Endothelial cell of umbilical vein (primary cell): ENCODE measurements at regions not wholly inside any gene's neighbourhood (a gene's known extent, or its start where the extent isn't known, plus 50 kb on each side); places are given as distances from the start of the nearest gene placed in this dataset.

Experiments used
- POLR2A ChIP-seq: IDR thresholded peaks from 2 replicates; pipeline ENCODE4 v1.6.1; 2012; ENCODE audit warnings: low read depth, mild to moderate bottlenecking, control low read depth, low read length
- TF ChIP-seq, protein P1 (sequence below), 2 donors: IDR thresholded peaks; 1 replicate in 1 of 2; 2 replicates in 1 of 2; pipeline ENCODE4 v1.5.1; 2011; ENCODE audit warnings: low read length in 2 of 2, mild to moderate bottlenecking in 2 of 2, moderate library complexity in 2 of 2, control low read depth in 1 of 2, inconsistent platforms in 1 of 2, low read depth in 1 of 2; ENCODE audit not compliant: insufficient read depth in 1 of 2; ENCODE audit errors: extremely low read depth in 1 of 2

DNA sequence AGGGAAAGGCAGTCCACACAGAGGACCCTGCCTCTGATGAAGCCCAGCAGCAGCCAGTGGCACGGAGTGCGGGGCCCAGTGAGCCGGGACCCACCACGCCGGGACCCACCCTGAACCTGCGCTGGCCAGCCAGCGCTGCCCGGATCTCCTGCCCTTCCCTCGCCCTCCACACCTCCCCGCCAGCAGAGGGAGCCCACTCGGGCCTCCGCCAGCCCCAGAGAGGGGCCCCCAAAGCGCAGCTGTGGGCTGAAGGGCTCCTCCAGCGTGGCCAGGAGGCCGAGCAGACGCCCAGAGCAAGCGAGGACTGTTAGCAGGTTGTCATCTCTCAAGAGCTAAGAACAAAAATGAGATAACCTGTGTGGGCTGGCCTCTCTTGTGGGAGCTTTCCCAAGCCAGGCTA, 81.3 kb upstream of the ATP10A start:
- TF ChIP-seq POLR2A = no peak
- TF ChIP-seq, protein P1, sequence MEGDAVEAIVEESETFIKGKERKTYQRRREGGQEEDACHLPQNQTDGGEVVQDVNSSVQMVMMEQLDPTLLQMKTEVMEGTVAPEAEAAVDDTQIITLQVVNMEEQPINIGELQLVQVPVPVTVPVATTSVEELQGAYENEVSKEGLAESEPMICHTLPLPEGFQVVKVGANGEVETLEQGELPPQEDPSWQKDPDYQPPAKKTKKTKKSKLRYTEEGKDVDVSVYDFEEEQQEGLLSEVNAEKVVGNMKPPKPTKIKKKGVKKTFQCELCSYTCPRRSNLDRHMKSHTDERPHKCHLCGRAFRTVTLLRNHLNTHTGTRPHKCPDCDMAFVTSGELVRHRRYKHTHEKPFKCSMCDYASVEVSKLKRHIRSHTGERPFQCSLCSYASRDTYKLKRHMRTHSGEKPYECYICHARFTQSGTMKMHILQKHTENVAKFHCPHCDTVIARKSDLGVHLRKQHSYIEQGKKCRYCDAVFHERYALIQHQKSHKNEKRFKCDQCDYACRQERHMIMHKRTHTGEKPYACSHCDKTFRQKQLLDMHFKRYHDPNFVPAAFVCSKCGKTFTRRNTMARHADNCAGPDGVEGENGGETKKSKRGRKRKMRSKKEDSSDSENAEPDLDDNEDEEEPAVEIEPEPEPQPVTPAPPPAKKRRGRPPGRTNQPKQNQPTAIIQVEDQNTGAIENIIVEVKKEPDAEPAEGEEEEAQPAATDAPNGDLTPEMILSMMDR (IDR thresholded peaks at IDR 0.05; ENCODE audit: extremely low read depth in 1 of 2, insufficient read depth in 1 of 2, low read depth in 1 of 2, low read length in 2 of 2) = no peak
